GM13977 (cell line): ENCODE measurements at regions not wholly inside any gene's neighbourhood (a gene's known extent, or its start where the extent isn't known, plus 50 kb on each side); places are given as distances from the start of the nearest gene placed in this dataset.
"Not testable (repeated sequence)": the region's sequence is repeated elsewhere in the genome, so short reads cannot be mapped to it uniquely, and the experiment has no call there.

Source experiments
- DNase-seq: peaks from one replicate; pipeline ENCODE4 v3.0.0; 2012; ENCODE audit warnings: low spot score
- in situ Hi-C: fragments of 300-500 bp; cut with MboI; formaldehyde crosslinking; loops from one replicate; pipeline ENCODE4 v1.12.0; 2022; ENCODE audit warnings: low sequenced_read_pairs, low pct_unique_long_range_greater_than_20kb, mixed read lengths, inconsistent platforms; ENCODE audit not compliant: unreplicated experiment
- TF ChIP-seq, protein P1 (sequence below): IDR thresholded peaks from 2 replicates; pipeline ENCODE4 v1.5.1; 2012; ENCODE audit warnings: mild to moderate bottlenecking, control low read depth; ENCODE audit not compliant: insufficient read depth; ENCODE audit errors: extremely low read depth, missing control alignments

DNA sequence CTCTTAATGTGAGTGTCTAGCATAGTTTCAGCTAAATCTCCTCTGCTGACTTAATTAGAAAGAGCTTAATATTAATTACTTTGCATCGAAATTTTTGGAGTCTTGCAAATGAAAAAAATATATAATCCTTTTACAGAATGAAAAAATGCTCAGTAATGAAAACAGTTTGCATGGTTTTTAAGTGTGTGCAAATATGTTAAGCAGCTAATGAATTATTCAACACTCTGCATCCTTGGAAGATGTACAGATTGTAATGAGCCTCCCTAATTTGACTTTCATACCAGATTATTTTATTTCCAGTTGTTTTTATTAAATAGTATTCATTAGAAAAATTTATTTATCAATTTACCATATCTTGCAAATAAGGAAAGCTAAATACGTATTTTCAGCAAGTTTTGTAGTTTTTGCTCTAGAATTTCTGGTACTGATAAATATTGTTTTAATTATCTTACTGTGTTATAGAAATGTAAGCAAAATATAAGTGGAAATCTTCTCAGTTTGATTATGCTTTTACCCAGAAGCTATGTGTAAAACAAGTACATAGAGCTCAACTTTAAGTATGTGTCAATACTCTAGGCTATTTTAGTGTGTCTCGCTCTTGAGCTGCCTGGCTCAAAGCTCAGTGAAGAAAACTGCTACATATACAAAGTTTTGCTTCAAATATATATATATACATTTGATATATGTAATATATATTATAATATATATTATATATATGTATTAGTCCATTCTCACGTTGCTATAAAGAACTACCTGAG, 714.9 kb upstream of the LUZP2 start:
- in situ Hi-C loops: no loop called here
- no peak for DNase-seq
- TF ChIP-seq, protein P1, sequence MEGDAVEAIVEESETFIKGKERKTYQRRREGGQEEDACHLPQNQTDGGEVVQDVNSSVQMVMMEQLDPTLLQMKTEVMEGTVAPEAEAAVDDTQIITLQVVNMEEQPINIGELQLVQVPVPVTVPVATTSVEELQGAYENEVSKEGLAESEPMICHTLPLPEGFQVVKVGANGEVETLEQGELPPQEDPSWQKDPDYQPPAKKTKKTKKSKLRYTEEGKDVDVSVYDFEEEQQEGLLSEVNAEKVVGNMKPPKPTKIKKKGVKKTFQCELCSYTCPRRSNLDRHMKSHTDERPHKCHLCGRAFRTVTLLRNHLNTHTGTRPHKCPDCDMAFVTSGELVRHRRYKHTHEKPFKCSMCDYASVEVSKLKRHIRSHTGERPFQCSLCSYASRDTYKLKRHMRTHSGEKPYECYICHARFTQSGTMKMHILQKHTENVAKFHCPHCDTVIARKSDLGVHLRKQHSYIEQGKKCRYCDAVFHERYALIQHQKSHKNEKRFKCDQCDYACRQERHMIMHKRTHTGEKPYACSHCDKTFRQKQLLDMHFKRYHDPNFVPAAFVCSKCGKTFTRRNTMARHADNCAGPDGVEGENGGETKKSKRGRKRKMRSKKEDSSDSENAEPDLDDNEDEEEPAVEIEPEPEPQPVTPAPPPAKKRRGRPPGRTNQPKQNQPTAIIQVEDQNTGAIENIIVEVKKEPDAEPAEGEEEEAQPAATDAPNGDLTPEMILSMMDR: no peak

DNA sequence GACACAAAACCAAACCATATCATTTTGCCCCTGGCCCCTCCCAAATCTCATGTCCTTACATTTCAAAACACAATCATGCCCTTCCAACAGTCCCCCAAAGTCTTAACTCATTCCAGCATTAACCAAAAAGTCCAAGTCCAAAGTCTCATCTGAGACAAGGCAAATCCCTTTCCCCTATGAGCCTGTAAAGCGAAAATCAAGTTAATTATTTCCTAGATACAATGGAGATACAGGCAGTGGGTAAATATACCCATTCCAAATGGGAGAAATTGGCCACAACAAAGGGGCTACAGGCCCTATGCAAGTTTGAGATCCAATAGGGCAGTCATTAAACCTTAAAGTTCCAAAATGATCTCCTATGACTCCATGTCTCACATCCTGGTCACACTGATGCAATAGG, 709.9 kb upstream of the LUZP2 start:
- in situ Hi-C loops, DNase-seq: not testable (repeated sequence)

DNA sequence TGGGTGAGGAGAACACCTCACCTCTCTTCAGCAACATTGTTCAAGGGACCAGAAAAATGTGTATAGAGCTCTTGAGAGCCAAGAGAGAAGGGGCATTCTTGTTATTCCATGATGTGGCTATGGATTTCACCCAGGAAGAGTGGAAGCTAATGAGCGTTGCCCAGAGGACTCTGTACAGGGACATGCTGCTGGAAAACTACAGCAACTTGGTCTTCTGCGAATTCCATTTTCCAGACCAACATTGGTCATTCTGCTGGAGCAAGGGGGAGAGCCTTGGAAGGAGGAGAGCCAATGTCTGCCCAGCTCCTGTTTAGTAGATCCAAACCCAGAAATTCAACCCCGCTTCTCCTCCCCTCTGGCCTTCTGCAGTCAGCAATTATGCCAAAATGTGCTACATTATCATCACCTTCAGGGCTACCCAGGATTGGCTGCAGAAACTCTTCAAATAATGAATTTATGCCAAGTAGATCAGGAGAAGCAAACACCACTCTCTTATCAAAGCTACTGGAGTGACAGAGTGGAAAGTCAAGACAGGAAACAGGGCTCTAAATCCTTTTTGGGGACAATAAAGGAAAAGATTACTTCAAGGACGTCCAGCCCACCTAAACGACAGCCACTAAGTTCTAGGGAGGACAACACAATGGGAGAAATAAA, 707.5 kb upstream of the LUZP2 start:
- TF ChIP-seq, protein P1: no peak
- DNase-seq: no peak
- in situ Hi-C loops: no loop called here

DNA sequence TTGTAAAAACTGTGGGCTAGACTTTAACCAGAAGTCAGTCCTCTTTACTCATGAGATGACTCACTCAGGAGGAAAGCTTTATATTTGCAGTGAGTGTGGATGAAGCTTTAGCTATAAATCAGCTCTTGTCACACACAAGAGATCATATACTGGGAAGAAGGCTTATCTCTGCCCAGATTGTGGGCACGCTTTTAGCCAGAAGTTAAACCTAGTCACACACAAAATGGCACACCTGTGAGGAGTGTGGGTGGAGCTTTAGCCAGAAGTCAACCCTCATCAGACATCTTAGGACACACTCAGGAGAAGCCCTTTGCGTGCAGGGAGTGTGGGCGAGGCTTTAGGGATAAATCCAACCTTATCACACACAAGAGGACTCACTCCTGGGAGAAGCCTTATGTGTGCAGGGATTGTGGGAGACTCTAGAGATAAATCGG, 706.9 kb upstream of the LUZP2 start:
- TF ChIP-seq, protein P1: no peak

DNA sequence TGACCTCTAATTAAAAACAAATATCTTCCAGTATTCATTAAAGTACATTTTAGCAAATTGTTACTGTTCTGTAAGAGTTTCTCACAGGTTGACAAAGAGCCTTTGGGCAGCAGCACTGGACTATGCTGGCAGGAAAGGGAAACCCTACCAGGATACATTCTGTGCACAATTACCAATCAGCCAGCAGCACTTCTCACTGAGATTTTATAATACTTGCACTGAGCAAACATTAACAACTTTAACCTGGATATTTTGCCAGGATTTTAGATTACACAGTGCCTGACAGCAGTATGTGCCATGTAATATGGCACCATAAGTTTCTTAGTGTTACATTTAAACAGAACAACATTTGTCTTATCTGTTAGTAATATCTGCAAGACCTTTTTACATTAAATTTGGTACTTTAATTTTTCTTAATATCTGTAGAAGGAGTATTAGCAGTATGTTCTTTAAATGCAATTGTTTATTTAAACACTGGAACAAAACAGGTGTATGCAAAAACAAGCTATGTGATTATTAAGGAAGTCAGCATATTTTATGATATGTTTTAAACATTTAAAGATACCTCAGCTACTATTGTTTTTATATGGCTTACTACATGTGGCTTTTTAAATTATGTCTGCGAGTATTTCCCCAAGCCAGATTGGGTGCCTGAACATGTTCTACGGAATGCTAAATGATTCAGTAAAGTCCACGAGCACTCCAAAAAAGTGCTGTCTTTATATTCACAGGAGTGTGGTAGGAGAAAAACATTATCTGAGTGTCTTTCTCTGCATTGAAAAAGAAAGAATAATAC, 699.0 kb upstream of the LUZP2 start:
- DNase-seq: no peak
- in situ Hi-C loops: no loop called here
- TF ChIP-seq, protein P1: no peak

More for the DNA sequence above, 706.9 kb upstream of the LUZP2 start:
- no peak for DNase-seq
- in situ Hi-C loops: no loop called here

DNA sequence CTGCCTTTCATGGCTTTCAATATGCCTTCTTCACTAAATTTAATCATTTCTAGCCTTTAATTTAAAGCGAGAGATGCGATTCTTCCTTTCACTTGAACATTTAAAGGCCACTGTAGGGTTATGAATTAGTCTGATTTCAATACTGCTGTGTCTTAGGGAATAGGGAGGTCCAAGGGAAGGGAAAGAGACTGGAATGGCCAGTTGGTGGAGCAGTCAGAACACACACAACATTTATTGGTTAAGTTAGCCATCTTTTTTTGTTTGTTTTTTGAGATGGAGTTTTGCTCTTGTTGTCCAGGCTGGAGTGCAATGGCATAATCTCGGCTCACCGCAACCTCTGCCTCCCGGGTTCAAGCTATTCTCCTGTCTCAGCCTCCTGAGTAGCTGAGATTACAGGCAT, 662.5 kb upstream of the LUZP2 start:
- in situ Hi-C loops, DNase-seq: not testable (repeated sequence)

DNA sequence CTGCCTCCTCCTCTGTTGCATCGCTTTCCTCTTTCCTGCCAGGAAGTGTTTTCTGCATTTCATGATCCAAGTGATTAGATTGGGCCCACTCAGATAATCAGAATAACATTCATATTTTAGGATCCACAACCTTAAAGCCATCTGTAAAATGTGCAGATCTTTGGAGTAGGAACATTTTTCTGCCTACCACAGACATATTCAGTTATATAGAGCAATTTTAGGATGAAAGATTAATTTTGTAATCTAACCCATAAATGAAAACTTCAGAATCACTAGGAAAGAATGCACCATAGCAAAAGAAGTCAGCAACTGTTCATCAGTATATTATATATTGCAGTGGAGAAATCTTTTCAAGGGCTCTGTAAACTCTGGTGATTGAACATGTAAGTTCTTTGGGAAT, 659.9 kb upstream of the LUZP2 start:
- in situ Hi-C loops: no loop called here

More for the DNA sequence above, 659.9 kb upstream of the LUZP2 start:
- no peak for DNase-seq
- TF ChIP-seq, protein P1: no peak
